ENCODE measurements at regions not wholly inside any gene's neighbourhood (a gene's known extent, or its start where the extent isn't known, plus 50 kb on each side); places are given as distances from the start of the nearest gene placed in this dataset.

DNA sequence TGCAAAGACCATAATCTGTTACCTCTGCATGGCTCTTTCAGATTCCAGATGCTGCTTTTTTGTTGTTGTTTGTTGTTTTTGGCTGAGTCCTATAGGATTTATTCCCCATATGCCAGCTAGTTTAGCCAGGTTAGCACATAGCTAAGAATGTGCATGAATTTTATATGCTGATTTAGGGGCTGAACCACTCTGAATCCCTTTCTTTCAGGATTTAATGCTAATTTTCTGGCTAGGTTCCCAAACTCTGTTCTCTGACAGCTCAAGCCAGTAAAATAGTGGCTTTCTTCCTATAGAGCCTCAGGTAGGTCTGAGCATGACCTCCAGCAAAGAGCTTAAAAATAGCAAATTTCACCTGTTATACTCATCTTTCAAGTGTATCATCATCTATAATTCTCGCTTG is 521.4 kb downstream of the CAAP1 start:
- ATAC-seq = no peak

DNA sequence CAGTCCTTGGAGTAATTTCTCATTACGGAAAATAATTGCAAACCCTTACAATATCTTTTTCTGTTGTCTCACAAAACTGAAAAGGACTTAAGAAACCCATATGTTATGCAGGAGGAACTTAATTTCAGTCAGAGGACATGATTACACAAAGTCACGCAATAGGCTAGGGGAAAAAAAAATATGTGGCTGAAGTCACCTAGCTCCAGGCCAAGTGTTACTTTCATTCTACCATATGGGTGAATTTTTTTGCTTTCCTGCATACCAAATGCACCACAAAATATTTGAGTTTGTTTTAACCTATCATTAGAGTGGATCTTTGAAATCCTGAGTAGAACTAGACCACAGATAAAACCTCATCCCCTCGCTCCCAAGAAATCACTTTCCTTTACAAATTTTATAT is 523.5 kb downstream of the CAAP1 start:
- ATAC-seq = no peak

DNA sequence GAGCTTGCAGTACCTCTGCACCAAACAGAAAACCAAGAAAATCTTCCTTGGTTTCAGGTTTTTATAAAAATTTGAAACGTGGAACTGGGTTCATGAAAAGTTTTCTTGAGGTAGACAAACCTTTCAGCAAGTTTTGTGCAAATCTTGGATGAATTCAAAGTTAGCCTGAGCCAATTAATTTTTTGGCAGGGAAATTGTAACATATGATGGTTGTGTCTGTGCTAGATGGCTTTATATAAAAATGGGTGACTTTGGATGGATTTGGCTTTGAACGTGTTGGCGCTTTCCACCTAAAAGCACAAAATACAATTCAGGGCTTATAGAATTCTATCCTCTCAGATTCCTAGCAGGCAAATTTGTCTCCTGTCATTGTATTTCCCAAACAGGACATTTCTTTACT is 524.4 kb downstream of the CAAP1 start:
- no peak for ATAC-seq

GRCh38 chr9:26361010-26361409 is 531.6 kb downstream of the CAAP1 start:
- no peak for ATAC-seq

- ATAC-seq = no peak
Observed at GRCh38 chr9:26358836-26359235, 533.8 kb downstream of the CAAP1 start.

- ATAC-seq = no peak
Observed at GRCh38 chr9:26357803-26358344, 534.7 kb downstream of the CAAP1 start.

DNA sequence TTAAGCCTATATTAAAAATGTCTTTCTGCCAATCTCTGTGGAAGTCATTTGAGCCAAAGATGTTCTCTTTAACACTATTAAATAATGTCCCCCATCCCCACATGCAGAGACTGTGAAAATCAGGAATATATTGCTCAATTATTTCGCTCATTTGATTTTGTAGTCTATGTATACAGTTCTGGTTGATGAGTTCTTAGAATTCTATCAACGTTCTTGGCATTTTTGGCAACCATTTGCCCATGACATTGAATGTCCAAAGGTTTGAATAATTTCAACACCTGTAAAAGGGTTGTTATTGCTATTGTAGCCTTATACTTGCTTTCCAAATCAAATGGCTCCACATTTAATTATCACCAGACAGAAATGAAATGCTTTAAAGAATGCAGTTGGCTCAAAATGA is 536.1 kb downstream of the CAAP1 start:
- ATAC-seq = no peak

- no peak for ATAC-seq
Observed at GRCh38 chr9:26346942-26347477, 545.6 kb downstream of the CAAP1 start.

DNA sequence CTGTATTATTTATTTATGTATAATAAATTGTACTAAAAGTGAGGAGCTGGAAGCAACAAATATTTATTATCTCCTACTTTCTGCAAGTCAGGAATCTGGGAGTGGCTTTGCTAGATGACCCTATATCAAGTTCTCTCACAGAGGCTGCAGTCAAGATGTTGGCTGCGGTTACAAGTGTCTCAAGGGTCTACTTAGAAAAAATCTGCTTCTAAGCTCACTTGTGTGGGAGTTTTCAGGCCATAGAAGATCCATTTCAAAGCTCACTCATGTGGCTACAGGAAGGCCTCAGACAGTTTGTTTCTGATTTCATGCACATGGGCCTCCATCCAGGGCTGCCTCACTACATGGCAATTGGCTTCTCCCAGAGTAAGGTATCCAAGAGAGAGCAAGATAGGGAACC is 551.1 kb downstream of the CAAP1 start:
- no peak for ATAC-seq

DNA sequence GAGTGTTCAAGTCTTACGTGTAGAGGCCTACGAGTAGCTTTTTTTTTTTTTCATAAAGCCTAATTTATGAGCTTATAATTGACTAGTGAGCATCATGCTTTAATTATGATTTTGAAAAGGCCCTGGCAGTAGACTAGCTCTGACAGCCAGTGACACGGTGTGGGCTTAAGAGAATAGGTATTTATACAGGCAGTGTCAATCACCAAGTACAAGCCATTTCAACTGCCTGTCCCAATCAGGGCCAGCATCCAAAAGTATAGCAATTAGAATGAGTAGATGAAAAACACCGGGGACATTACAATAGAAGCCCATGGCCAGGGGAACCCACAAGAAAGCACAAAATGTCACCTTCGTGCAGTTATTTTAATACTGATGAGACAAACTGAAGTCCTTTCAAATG is 552.8 kb downstream of the CAAP1 start:
- ATAC-seq = no peak

DNA sequence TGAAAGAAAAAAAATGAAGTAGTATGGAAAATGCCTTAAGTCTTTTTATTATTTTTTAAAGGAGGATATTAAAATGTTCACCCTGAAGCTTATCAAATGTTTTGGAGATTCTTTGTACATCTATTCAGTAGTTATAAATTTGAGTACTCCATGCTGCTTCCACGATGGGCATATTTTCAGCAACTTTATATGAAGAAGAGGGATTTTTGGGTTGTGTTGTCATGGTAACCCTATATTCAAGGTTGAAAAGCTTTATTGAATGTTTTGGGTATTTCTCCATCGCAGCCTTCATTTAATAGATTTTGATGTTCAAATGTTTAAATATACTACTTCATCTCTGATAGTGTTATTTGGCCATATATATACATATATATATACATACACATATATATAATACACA is 557.5 kb downstream of the CAAP1 start:
- no peak for ATAC-seq

GRCh38 chr9:26334706-26335105 is 557.9 kb downstream of the CAAP1 start:
- no peak for ATAC-seq

GRCh38 chr9:26331223-26331622 is 561.4 kb downstream of the CAAP1 start:
- ATAC-seq = no peak

- ATAC-seq = no peak
Observed at GRCh38 chr9:26329974-26330373, 562.6 kb downstream of the CAAP1 start.

- no peak for ATAC-seq
Observed at GRCh38 chr9:26326563-26326962, 566.0 kb downstream of the CAAP1 start.

GRCh38 chr9:26325444-26325829 is 567.2 kb downstream of the CAAP1 start:
- no peak for ATAC-seq

DNA sequence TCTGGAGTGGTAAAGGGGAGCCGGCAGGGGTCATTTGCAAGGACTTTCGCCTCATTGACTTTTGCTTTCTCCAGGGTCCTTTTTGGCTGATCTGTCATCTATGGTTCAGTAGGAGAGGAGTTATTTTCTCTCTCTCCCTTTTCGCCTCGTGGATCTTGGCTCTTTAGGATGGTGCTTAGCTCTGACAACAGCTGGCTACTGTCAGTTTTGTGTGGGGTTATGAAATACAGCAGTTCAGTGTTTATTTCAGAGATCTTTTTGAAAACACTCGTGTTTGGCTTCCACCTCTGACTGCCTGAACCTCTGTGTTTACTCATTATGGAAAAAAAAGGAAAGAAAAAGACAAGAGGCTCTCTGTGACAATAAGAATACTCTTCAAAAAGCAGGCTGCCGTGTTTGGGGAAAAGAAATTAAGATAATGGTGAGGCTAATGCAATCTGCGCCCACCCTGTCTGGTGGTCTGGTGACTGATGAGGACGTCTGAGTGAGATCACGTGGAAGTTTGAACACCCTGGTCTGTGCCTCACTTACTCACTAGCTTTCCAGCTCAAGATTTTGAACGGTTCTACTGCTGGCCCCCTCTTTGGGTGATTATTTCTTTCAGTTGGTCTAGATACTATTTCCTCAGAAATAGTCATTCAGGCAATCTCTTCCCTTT is 567.7 kb downstream of the CAAP1 start:
- no peak for ATAC-seq

DNA sequence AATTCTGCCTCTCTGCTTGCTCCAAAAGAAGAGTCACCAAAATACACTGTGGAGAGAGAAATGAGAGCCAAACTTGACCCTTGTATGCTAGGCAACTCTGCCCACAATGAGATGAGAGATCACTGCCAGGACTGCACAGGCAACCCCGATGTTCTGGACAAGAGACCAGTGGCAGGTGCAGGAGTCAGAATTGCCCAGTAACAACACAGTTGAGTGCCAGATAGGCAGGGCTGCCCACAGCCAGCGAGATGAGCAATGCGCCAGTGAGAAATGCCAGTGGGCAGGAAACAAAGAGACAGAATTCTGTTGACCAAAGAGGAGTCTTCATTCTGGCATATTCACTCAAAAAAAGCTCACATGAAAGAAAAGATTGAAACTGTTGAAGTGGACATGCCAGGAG is 570.7 kb downstream of the CAAP1 start:
- ATAC-seq = no peak

DNA sequence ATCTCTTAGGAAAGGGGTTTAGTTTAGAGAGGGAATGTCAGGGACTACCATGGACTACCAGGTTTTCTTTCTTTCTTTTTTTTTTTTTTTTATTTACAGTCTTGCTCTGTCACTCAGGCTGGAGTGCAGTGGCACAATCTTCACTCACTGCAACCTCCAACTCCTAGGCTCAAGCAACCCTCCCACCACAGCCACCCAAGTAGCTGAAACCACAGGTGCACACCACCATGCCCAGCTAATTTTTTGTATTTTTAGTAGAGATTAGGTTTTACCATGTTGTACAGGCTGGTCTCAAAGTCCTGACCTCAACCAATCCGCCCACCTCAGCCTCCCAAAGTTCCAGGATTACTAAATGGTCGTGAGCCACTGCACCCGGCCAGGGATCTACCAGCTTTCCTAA is 572.7 kb downstream of the CAAP1 start:
- ATAC-seq = no peak

- ATAC-seq = no peak
Observed at GRCh38 chr9:26313108-26313507, 579.5 kb downstream of the CAAP1 start.

- ATAC-seq = no peak
Observed at GRCh38 chr9:26311463-26311995, 581.1 kb downstream of the CAAP1 start.

- no peak for ATAC-seq
Observed at GRCh38 chr9:26310294-26310693, 582.3 kb downstream of the CAAP1 start.

DNA sequence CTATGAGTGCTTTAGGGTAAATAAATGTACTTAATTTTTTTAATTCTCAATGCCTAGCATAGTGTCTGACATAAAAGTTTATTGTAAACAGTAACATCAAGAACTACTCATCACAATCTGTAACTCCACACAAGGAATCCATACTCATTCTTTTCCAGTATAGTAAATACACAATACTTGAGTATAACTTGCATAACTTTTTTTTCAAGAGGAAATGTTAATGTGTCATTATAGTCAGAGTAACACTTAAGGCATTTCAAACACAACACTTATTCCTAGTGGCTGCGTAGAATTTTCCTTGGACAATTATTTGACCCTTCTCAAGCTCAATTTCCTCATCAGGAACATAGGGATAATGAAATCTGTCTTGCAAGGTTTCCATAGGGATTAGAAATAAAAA is 584.3 kb downstream of the CAAP1 start:
- no peak for ATAC-seq

- ATAC-seq = no peak
Observed at GRCh38 chr9:26301659-26302058, 590.9 kb downstream of the CAAP1 start.

DNA sequence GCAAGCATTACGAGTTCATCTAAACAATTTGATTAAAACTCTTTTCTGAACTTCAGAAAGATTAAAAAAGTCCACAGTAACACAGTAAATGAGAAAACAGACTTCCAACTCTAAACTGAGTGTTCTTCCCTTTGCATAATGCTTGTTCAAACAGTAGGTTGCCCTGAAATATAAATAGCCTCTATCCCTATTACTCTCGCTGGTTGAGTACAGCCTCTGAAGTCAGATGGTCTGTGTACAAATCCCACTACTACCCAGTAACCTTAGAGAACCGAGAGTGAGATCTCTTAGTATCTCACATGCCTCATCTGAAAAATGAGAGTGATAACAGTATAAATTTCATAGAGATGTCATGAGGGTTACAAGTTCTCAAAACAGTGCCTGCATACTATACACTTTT is 591.6 kb downstream of the CAAP1 start:
- ATAC-seq = no peak

Data from activated CD4-positive, CD25-positive, alpha-beta regulatory T cell treated with anti-CD3 and anti-CD28 coated beads, Interleukin-2, amount 50 U/mL, for 24 hours (primary cell).